Mononuclear cell (primary cell): ENCODE measurements at regions not wholly inside any gene's neighbourhood (a gene's known extent, or its start where the extent isn't known, plus 50 kb on each side); places are given as distances from the start of the nearest gene placed in this dataset.

ENCODE experiments used
- H3K27me3 ChIP-seq: 2 replicates; pipeline ENCODE4 v1.6.0; 2011; ENCODE audit warnings: low read length, control low read depth; ENCODE audit not compliant: insufficient read depth
- H3K4me1 ChIP-seq: 2 replicates; pipeline ENCODE4 v1.5.1; 2011; ENCODE audit warnings: mild to moderate bottlenecking, low read length, control low read depth; ENCODE audit not compliant: insufficient read depth
- H3K4me3 ChIP-seq: 2 replicates; pipeline ENCODE4 v1.5.1; 2011; ENCODE audit warnings: mild to moderate bottlenecking, low read length, moderate library complexity
- H3K9me3 ChIP-seq: 2 replicates; pipeline ENCODE4 v1.5.1; 2011; ENCODE audit warnings: low read depth, mild to moderate bottlenecking, control low read depth, low read length

DNA sequence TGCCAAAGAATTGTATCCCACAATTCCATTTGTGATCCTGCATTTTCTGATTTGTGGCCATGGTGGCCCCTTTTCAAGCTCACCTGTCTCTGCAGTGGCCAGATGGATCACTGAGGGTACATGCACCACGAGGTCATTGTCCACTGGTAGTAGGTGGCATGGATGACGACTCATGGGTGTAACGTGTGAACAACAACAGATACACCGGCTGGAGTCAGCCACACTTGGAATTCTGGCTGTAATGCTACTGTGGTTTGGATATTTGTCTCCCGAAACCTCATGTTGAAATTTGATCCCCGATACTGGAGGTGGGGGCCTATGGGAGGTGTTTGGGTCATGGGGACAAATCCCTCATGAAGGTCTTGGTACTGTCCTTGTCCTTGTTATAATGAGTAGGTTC lies 102.2 kb upstream of the TAF1B start:
- no peaks in the 10 kb centered on the region for H3K27me3 ChIP-seq
- no peak overlapping the region for H3K4me3 ChIP-seq
- H3K4me1 ChIP-seq: peaks cover 30% of the 10 kb centered on the region
- no peaks in the 10 kb centered on the region for H3K9me3 ChIP-seq

DNA sequence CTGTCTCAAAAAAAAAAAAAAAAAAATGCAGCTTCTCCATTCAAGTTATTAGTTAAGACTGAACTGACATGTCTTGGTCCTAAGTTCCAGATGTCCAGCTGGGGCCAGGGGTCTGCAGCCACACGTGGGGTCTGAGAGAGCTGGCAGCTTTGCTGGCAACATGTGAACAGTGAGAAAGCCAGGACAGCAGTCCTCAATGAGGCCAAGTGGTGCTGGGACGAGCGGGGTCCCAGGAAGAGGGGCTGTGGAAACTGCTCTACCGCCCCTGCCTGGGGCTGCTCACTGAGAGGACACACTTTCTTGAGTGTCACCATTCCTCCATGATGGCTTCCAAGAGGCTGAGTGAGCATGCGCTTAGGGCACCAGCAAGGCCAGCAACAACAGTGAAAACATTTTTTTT lies 100.7 kb upstream of the TAF1B start:
- Histone ChIP-seq H3K9me3 (no peaks in the 10 kb centered on the region), H3K4me3 (no peak overlapping the region), H3K4me1 (peaks cover 18% of the 10 kb centered on the region), H3K27me3 (no peaks in the 10 kb centered on the region)

DNA sequence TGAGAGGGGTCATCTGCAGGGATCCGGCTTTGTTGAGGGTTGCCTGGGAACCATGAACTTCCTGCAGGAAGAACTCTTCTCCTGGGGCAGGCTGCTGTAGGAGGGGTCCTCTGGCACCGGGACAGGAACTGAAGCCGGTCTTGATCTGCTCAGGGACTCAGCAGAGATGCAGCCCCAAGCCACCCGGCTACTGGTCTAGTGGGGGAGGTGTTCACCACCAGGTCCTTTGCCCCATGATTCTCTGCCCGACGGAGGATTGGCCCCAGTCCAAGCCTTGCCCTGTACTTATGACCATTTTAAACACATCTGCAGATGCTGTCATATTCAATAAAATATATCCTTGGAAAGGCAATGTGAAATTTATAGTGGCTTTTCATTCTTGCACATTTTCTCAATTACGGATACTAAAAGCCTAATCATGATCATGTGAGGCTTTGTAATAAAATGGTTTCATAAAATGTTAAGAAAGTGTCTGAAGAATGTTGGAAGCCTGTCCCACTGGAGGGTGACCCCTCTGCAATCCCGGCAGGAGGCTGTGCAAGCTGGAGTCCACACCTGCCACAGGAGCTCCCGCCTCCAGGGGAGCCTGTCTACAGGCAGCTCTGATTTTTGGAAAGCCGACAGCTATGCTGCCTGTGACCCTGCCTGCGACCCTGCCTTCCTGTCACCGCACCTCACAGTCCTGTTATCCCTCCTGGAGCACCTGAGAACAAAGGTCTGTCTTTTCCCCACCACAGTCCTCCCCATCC lies 98.8 kb upstream of the TAF1B start:
- no peaks in the 10 kb centered on the region for H3K9me3 ChIP-seq
- no peak overlapping the region for H3K4me3 ChIP-seq
- peaks cover 4% of the 10 kb centered on the region for H3K4me1 ChIP-seq
- H3K27me3 ChIP-seq: no peaks in the 10 kb centered on the region

DNA sequence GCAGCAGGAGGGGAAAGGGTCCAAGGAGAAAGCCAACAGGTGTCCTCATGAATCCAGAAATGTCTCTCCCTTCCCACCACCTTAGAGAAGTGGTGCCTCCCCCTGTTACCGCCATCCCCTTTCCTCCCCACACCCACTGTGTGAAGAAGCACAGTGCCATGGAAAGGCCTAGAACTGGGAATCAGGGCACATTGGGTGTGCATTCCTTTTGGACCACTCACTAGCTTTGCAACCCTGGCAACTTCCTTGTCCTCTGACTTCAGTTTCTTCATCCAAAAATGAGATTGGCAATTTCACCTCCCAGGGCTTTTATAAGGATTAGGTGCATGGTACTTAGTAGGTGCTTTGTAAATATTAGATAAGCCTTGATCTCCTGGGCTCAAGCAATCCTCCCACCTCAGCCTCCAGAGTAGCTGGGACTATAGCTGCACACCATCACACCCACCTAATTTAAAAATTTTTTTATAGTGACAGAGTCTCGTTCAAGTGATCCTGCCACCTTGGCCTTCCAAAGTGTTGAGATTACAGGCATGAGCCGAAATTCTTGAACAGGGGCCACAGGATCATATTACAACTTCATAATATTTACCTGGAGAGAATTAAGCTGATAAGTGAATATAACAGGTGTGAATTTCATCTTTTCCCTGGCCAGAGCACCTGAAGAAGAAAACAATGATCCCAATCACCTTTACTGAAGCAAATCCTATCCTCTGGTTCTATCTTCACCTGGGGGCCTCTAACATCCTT lies 97.9 kb upstream of the TAF1B start:
- Histone ChIP-seq H3K4me1 (no peaks in the 10 kb centered on the region), H3K27me3 (no peaks in the 10 kb centered on the region), H3K9me3 (no peaks in the 10 kb centered on the region), H3K4me3 (no peak overlapping the region)

DNA sequence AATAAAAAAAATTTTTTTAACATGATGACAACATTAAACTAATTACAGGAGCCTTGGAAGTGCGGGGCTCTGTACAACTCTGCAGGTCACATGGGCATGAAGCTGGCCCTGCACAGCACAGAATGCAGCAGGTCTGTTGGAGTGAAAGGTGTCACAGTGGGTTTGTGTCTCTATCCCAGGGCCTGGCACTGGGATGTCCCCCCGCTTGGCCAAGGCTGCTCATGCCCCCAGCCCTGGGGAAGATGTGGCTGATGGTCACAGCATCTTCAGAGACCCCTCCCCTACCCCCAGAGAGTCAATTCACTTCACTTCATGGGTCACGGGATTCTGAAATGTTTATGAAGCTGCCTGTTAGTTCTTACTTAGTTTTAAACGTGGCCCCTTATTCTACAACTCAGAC lies 95.9 kb upstream of the TAF1B start:
- H3K27me3 ChIP-seq: no peaks in the 10 kb centered on the region
- no peaks in the 10 kb centered on the region for H3K9me3 ChIP-seq
- peaks cover 14% of the 10 kb centered on the region for H3K4me1 ChIP-seq
- H3K4me3 ChIP-seq: no peak overlapping the region

DNA sequence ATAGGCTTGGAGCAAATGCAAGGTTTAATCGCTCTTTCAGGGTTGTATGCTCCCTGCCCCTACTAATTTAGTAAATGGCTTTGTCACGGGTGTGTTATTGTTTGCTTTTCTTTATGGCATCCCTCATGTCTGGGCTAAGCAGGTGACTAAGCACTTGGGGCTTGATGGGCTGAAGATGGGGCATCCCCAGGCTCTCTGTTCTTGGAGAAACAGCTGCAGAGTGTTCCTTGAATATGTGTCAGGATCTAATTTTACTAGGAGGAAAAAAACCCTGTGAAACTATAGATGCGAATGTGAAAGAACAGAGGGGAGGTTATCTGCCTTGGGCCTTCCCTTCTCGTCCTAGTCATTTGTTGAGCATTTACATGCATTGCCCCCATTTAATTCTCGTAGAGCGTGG lies 94.7 kb upstream of the TAF1B start:
- Histone ChIP-seq H3K9me3 (no peaks in the 10 kb centered on the region), H3K4me3 (no peak overlapping the region), H3K27me3 (no peaks in the 10 kb centered on the region), H3K4me1 (peaks cover 26% of the 10 kb centered on the region)

DNA sequence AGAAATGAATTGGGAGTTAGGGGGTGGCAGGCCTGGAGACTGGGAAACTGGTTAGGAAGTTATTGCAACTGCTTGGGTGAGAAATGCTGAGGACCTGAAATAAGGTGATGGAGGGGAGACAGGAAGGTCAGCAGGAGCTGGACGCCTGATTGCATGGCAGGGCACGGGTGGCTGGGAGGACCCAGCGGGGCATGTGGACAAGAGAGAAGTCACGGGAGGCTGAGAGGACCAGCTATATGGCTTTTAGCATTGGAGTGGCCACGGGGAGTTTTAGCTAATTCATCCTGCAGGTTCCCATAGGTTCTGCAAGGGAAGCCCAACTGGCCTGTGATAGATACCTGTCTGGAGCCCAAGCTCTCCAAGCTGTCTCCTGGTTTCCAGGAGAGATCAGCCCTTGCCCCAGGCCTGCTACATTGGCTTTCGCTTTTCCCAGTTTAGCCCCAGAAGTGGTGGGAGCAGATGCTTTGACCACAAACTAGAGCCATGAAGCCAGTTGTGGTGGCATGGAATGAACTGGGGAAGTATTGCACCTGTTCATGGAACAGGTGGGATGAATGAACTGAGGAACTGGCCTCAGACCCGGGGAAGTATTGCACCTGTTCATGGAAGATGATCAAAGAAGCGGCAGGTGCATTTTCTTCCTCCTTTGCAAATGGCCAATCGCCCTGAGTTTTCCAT lies 93.6 kb upstream of the TAF1B start:
- Histone ChIP-seq H3K27me3 (no peaks in the 10 kb centered on the region), H3K4me1 (peaks cover 37% of the 10 kb centered on the region), H3K4me3 (no peak overlapping the region), H3K9me3 (no peaks in the 10 kb centered on the region)

DNA sequence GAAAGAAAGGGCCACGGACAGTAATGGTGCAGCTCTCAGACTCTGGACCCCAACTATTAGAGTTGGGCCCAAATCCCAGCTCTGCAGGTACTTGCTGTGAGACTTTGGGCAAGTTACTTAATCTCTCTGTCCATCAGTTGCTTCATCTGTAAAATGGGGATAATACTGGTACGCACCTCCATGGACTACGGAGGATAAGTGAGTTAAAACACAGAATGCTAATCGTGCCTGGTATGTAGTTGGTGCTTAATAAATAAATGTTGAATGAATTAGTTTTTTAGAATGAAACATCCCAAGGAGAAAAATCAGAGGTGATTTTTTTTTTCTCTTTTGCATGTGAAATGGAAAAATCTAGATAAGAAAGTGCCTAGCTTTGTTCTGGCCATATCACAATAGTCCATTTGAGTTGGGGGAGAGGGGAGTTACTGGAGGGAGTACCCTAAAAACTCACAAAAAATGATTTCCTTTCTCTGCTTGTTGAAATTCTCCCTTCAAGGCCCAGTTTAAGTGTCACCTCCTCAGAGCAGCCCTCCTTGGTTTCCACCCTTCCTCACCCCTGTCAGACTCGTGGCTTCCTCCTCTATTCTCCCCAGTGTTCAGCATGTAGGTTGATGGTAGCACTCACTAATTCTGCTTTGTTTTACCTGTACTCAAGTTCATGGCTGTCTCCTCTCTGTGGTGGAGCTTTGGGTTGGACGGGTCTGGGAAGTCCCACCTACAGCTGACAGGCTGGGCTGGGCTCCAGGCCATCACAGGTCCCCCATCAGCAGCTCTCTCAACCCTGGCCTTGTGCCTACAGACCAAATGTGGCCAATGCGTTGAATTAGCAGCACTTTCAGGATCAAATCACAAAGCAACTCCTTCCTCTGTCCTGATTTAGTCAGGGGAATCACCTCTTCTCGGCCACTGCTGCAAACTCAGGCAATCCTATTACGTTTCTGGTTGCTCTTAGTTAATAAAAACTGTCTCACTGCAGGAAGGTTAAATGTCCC lies 92.8 kb upstream of the TAF1B start:
- Histone ChIP-seq H3K4me1 (peaks cover 42% of the 10 kb centered on the region), H3K9me3 (no peaks in the 10 kb centered on the region), H3K27me3 (no peaks in the 10 kb centered on the region), H3K4me3 (no peak overlapping the region)

DNA sequence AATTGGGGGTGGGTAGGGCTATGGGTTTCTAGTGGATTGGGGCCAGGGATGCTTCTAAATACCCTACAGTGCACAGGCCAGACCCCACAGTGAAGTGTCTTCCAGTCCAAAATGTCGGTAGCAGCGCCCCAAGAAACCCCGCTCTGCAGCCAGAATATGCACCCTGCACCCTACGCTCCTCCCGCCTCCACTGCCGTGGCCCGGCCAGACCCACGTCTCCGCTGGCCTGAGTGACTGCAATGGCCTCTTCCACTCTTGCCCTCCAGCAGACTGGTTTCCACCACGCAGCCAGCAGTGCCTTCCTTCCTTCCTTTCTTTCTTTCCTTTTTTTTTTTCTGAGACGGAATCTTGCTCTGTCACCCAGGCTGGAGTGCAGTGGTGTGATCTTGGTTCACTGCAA lies 91.4 kb upstream of the TAF1B start:
- no peaks in the 10 kb centered on the region for H3K9me3 ChIP-seq
- no peak overlapping the region for H3K4me3 ChIP-seq
- H3K4me1 ChIP-seq: peaks cover 42% of the 10 kb centered on the region
- H3K27me3 ChIP-seq: peaks cover 2% of the 10 kb centered on the region

DNA sequence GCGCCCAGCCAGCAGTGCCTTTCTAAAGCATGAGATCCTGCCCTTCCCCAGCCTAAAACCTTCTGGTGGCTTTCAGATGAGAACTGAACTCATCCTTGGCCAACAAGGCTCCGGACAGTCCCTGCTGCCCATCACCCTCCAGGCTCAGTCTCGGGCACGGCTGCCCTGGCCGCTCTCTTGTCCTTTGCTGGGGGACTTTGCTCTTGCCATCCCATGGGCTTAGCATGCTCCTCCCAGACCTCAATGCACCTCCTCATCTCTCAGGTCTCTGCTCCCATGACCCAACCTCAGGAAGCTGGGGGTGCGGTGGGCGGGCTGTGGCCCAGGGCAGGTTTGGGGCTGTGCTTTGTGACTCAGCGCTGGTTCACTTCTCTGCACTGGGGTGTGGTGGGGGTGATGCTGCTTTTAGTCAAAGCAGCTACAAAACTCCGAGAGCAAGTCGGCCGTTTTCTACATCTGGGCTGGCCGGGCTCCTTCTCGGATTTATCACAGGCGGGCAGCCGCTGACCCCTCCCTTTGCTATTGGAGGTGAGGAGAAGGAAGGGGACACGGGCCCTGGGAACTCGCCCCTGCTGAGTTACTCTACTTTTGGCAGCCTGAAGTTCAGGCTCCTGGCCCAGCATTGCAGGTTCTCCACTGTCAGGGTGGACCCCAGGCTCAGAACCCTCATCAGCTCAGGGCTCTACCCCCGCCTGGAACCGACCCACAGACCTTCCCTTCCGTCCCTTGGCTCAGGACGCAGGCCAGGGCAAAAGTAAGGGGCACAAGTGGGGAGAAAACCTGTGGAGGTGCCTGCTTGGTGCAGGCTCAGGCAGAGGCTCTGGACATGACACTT lies 90.6 kb upstream of the TAF1B start:
- H3K4me1 ChIP-seq: peaks cover 49% of the 10 kb centered on the region
- peaks cover 10% of the 10 kb centered on the region for H3K27me3 ChIP-seq
- H3K4me3 ChIP-seq: no peak overlapping the region

DNA sequence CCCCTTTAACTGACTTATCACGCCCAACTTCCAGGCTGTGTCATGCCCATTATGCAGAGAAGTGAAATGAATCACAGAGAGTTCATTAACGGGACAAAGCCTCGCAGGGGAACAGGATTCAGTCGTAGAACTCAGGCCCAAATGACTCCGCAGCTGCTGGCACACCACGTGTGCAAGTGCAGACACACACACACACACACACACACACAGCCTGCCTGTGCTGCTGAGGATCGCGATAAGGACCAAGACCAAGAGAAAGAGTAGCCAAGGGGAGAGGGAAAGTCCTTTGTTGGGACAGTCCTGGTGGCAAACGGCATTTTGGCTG lies 90.0 kb upstream of the TAF1B start:
- Histone ChIP-seq H3K9me3 (no peaks in the 10 kb centered on the region), H3K27me3 (peaks cover 16% of the 10 kb centered on the region), H3K4me1 (peaks cover 55% of the 10 kb centered on the region), H3K4me3 (no peak overlapping the region)

More for the DNA sequence above, 90.6 kb upstream of the TAF1B start:
- no peaks in the 10 kb centered on the region for H3K9me3 ChIP-seq

DNA sequence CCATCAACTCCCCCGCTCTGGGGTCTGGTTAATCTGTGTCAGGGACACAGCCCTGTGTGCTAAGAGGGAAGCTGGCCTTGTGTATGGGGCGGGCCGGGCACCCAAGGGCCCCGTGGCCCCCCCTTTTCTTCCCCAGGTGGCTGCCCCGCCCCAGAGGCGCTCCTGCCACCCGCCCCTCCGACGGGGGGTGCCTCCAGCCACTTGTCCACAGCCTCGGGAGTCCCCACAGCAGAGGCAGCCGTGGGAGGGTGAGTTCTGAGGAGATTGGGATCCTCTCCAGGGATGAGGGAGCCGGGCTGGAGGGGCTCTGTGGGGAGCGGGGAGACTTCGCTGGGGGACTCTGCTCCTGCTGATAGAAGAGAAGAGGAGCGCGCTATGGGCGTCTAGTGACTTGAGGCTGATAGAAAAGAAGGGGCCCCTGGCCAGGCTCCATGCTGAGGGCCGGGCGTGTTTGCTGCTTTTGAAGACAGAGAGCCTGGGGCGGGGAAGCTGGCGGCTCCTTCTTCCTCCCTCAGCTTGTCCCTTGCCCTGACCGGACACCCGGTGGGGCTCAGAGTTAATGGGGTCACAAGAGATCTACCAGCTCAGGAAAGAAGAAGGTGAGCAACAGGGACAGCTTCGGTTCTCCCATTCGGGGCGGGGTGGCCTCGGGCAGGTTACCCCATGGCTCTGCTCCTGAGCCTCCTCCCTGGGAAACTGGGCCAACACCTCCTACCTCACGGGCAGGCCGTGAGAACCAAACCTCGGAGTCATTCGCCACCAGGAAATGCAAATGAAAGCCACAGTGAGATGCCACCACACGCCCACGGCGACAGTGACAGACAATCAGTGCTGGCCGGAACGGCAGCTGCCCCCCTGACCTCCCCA lies 89.4 kb upstream of the TAF1B start:
- Histone ChIP-seq H3K27me3 (peaks cover 20% of the 10 kb centered on the region), H3K9me3 (no peaks in the 10 kb centered on the region), H3K4me1 (peaks cover 55% of the 10 kb centered on the region), H3K4me3 (peak overlapping the region; percentile 6)

DNA sequence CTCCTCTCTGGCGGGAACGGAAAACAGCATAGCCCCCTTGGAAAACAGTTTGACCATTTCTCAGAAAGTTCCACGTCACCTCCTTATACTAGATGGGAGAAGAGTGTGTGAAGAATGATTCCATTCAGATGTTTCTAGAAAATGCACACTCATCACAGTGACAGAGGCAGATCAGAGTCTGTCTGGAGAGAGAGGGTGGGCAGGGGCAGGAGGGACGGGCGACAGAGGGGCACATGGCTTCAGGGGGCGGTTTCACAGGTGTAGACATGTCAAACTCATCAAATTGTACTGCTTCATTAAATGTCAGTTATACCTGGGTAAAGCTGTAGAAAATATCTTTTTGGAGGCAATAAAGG lies 88.8 kb upstream of the TAF1B start:
- Histone ChIP-seq H3K4me1 (peaks cover 55% of the 10 kb centered on the region), H3K27me3 (peaks cover 23% of the 10 kb centered on the region), H3K4me3 (no peak overlapping the region), H3K9me3 (no peaks in the 10 kb centered on the region)
